Stimulated activated CD8-positive, alpha-beta memory T cell treated with anti-CD3 and anti-CD28 coated beads, Interleukin-4, amount 100 ng/mL, for 48 hours (primary cell): ENCODE measurements at regions not wholly inside any gene's neighbourhood (a gene's known extent, or its start where the extent isn't known, plus 50 kb on each side); places are given as distances from the start of the nearest gene placed in this dataset.
"Not testable (repeated sequence)": the region's sequence is repeated elsewhere in the genome, so short reads cannot be mapped to it uniquely, and the experiment has no call there.

ENCODE experiments used
- DNase-seq: peaks from one replicate; pipeline ENCODE4 v3.0.0-alpha.2; 2020

GRCh38 chr4:126630230-126630629 lies 1002.5 kb upstream of the INTU start:
- DNase-seq: no peak

- no peak for DNase-seq
Measured at GRCh38 chr4:126633306-126633705, 999.5 kb upstream of the INTU start.

GRCh38 chr4:126637706-126638105 lies 995.1 kb upstream of the INTU start:
- no peak for DNase-seq

- DNase-seq: no peak
Measured at GRCh38 chr4:126647320-126647719, 985.4 kb upstream of the INTU start.

GRCh38 chr4:126647756-126648397 lies 984.9 kb upstream of the INTU start:
- DNase-seq: no peak

GRCh38 chr4:126658411-126658810 lies 974.3 kb upstream of the INTU start:
- DNase-seq: no peak

GRCh38 chr4:126661194-126661593 lies 971.6 kb upstream of the INTU start:
- no peak for DNase-seq

- DNase-seq: no peak
Measured at GRCh38 chr4:126664839-126665238, 967.9 kb upstream of the INTU start.

GRCh38 chr4:126670038-126670437 lies 962.7 kb upstream of the INTU start:
- not testable (repeated sequence) for DNase-seq

GRCh38 chr4:126678618-126679017 lies 954.1 kb upstream of the INTU start:
- DNase-seq: no peak

GRCh38 chr4:126679303-126679702 lies 953.5 kb upstream of the INTU start:
- no peak for DNase-seq

GRCh38 chr4:126682250-126682649 lies 950.5 kb upstream of the INTU start:
- DNase-seq: no peak

GRCh38 chr4:126686491-126686890 lies 946.3 kb upstream of the INTU start:
- DNase-seq: no peak

GRCh38 chr4:126687655-126688358 lies 945.0 kb upstream of the INTU start:
- DNase-seq: no peak

GRCh38 chr4:126691797-126692196 lies 941.0 kb upstream of the INTU start:
- DNase-seq: no peak

- no peak for DNase-seq
Measured at GRCh38 chr4:126697748-126698147, 935.0 kb upstream of the INTU start.

GRCh38 chr4:126698224-126698623 lies 934.5 kb upstream of the INTU start:
- DNase-seq: no peak

- no peak for DNase-seq
Measured at GRCh38 chr4:126701756-126702155, 931.0 kb upstream of the INTU start.

- DNase-seq: no peak
Measured at GRCh38 chr4:126702747-126703146, 930.0 kb upstream of the INTU start.

- no peak for DNase-seq
Measured at GRCh38 chr4:126705266-126705665, 927.5 kb upstream of the INTU start.

- DNase-seq: no peak
Measured at GRCh38 chr4:126708716-126709115, 924.0 kb upstream of the INTU start.

GRCh38 chr4:126710935-126711334 lies 921.8 kb upstream of the INTU start:
- DNase-seq: no peak

GRCh38 chr4:126715067-126715466 lies 917.7 kb upstream of the INTU start:
- DNase-seq: no peak

GRCh38 chr4:126715681-126716080 lies 917.1 kb upstream of the INTU start:
- no peak for DNase-seq

GRCh38 chr4:126718136-126718535 lies 914.6 kb upstream of the INTU start:
- DNase-seq: no peak
